Cardiac muscle cell (in vitro differentiated cells and primary cell): ENCODE measurements at regions not wholly inside any gene's neighbourhood (a gene's known extent, or its start where the extent isn't known, plus 50 kb on each side); places are given as distances from the start of the nearest gene placed in this dataset.

Experiments used
- DNase-seq, 2 donors: peaks; one replicate each; pipeline versions ENCODE4 v3.0.0 to v3.0.0-alpha.2; 2010 to 2017; ENCODE audit warnings: low read depth in 1 of 2, low spot score in 1 of 2
- H3K27ac ChIP-seq: fragments of 200-600 bp; sonication (generic); 2 replicates; pipeline ENCODE4 v1.5.1; 2016
- H3K27me3 ChIP-seq: fragments of 200-600 bp; sonication (generic); 2 replicates; pipeline ENCODE4 v1.6.0; 2016; ENCODE audit warnings: control low read depth
- H3K36me3 ChIP-seq: fragments of 200-600 bp; sonication (generic); 2 replicates; pipeline ENCODE4 v1.5.1; 2016; ENCODE audit warnings: control low read depth
- H3K4me1 ChIP-seq: fragments of 200-600 bp; sonication (generic); 2 replicates; pipeline ENCODE4 v1.8.1; 2017; ENCODE audit warnings: low read depth, mild to moderate bottlenecking, mixed run types
- H3K4me3 ChIP-seq: fragments of 200-600 bp; sonication (generic); 2 replicates; pipeline ENCODE4 v1.5.1; 2016; ENCODE audit warnings: mild to moderate bottlenecking
- H3K9me3 ChIP-seq: fragments of 200-600 bp; sonication (generic); 2 replicates; pipeline ENCODE4 v1.5.1; 2017; ENCODE audit warnings: low read depth, mild to moderate bottlenecking, control low read depth
- TF ChIP-seq, protein P1 (sequence below): IDR thresholded peaks from 2 replicates; pipeline ENCODE4 v1.5.1; 2012; ENCODE audit warnings: low read depth, mild to moderate bottlenecking, low read length

DNA sequence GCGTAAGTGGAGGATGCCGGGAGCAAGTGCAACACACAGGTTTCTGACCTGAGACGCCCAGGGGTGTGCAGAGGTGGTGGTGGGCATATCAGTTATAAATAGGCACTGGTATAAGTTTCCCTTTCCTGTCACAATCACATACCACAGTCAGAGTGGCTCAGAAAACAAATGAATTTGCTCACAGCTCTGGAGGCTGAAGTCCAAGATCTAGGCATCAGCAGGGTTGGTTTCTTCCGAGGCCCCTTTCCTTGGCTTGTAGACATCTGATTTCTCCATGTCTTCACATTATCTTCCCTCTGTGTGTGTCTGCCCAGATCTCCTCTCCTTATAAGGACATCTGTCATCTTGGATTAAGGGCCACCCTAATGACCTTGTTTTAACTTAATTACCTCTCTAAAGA, 250.5 kb upstream of the TNRC6C start:
- H3K4me1 ChIP-seq = no peaks in the 10 kb centered on the region
- H3K27ac ChIP-seq = no peak overlapping the region
- DNase-seq = no peak
- H3K9me3 ChIP-seq = no peaks in the 10 kb centered on the region
- no peak overlapping the region for H3K4me3 ChIP-seq
- TF ChIP-seq, protein P1, sequence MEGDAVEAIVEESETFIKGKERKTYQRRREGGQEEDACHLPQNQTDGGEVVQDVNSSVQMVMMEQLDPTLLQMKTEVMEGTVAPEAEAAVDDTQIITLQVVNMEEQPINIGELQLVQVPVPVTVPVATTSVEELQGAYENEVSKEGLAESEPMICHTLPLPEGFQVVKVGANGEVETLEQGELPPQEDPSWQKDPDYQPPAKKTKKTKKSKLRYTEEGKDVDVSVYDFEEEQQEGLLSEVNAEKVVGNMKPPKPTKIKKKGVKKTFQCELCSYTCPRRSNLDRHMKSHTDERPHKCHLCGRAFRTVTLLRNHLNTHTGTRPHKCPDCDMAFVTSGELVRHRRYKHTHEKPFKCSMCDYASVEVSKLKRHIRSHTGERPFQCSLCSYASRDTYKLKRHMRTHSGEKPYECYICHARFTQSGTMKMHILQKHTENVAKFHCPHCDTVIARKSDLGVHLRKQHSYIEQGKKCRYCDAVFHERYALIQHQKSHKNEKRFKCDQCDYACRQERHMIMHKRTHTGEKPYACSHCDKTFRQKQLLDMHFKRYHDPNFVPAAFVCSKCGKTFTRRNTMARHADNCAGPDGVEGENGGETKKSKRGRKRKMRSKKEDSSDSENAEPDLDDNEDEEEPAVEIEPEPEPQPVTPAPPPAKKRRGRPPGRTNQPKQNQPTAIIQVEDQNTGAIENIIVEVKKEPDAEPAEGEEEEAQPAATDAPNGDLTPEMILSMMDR = no peak
- no peaks in the 10 kb centered on the region for H3K36me3 ChIP-seq
- H3K27me3 ChIP-seq = no peaks in the 10 kb centered on the region

DNA sequence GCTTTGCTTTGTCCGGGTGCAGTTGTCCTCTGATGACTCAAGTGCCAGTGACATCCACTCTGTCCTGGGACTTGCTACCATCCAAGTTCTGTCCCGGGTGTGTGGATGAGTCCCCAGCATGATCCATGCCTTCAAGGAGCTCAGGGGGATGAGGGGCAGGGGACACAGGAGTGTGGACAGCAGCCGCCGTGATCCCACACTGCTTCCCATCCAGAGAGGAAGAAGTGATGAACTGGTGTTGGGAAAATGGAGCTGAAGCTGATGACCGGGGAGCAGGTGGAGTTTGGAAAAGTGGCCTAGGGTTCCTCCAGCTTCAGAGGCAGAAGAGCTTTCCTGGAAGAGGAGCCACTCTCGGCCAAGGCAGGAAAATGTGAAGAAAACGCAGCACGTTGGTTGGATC, 249.6 kb upstream of the TNRC6C start:
- Histone ChIP-seq H3K27ac (no peak overlapping the region), H3K4me1 (no peaks in the 10 kb centered on the region), H3K27me3 (no peaks in the 10 kb centered on the region), H3K4me3 (no peak overlapping the region), H3K36me3 (no peaks in the 10 kb centered on the region), H3K9me3 (no peaks in the 10 kb centered on the region)
- no peak for DNase-seq
- TF ChIP-seq, protein P1 = no peak

DNA sequence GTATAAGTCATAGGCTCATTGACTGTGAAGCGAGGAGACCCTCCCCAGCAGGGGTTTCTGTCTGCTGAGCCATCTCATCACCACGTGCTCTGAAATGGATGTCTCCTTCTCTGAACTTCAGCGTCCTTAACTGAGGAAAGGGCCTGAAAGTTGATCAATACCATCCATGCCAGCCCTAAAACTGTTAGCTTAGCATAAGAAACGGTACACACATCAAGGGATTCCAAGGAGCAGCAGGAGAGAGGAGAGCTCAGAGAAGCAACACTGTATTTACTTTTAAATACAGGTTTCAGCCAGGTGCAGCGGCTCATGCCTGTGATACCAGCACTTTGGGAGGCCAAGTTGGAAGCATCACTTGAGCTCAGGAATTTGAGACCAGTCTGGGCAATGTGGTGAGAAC, 248.9 kb upstream of the TNRC6C start:
- DNase-seq = no peak
- no peaks in the 10 kb centered on the region for H3K27me3 ChIP-seq
- H3K36me3 ChIP-seq = no peaks in the 10 kb centered on the region
- no peaks in the 10 kb centered on the region for H3K4me1 ChIP-seq
- H3K4me3 ChIP-seq = no peak overlapping the region
- no peak overlapping the region for H3K27ac ChIP-seq
- TF ChIP-seq, protein P1 = no peak
- H3K9me3 ChIP-seq = no peaks in the 10 kb centered on the region

DNA sequence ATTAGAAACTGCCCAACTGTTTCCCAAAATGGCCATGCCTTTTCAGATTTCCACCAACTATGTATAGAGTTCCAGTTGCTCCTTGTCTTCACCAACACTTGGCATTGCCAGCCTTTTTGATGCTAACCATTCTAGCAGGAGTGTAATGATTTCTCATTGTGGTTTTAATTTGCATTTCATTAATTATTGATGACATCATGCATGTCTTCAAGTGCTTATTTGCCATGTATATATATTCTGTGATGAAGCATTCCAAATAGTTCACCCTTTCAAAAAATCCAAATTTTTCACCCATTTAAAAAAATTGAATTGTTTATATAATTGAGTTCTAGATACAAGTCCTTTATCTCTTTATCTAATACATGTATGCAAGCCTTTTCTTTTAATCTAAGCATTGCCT, 245.9 kb upstream of the TNRC6C start:
- Histone ChIP-seq H3K27me3 (no peaks in the 10 kb centered on the region), H3K4me1 (no peaks in the 10 kb centered on the region), H3K4me3 (no peak overlapping the region), H3K36me3 (no peaks in the 10 kb centered on the region), H3K27ac (no peak overlapping the region), H3K9me3 (no peaks in the 10 kb centered on the region)
- TF ChIP-seq, protein P1 = no peak
- no peak for DNase-seq

DNA sequence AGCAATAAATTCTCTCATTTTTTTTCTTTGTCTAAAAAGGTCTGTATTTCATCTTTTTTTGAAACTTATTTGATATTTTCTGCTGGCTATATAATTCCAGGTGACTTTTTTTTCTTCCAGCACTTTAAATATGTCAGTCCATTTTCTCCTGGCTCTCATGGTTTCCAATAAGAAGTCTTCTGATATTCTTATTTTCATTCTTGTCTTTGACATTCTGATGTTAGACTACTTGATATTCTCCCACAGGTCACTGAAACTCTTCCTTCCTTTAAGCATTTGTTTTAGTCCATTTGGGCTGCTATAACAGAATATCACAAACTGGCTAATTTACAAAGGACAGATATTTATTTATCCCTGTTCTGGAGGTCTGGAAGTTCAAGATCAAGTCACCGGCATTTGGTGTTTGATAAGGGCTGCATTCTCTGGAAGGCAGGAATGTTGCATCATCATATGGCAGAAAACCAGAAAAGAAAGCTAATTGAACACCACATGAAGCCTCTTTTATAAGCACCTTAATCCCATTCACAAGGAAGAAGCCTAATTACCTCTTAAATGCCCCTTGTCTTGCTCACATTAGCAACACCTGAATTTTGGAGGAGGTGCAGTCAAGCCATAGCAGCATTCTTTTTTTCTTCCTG, 242.1 kb upstream of the TNRC6C start:
- TF ChIP-seq, protein P1 = no peak
- Histone ChIP-seq H3K27me3 (no peaks in the 10 kb centered on the region), H3K4me1 (no peaks in the 10 kb centered on the region), H3K9me3 (no peaks in the 10 kb centered on the region), H3K27ac (no peak overlapping the region), H3K36me3 (no peaks in the 10 kb centered on the region), H3K4me3 (no peak overlapping the region)
- peak in 1 of 2 donors; percentile 47 for DNase-seq
